ENCODE measurements at regions not wholly inside any gene's neighbourhood (a gene's known extent, or its start where the extent isn't known, plus 50 kb on each side); places are given as distances from the start of the nearest gene placed in this dataset.

DNA sequence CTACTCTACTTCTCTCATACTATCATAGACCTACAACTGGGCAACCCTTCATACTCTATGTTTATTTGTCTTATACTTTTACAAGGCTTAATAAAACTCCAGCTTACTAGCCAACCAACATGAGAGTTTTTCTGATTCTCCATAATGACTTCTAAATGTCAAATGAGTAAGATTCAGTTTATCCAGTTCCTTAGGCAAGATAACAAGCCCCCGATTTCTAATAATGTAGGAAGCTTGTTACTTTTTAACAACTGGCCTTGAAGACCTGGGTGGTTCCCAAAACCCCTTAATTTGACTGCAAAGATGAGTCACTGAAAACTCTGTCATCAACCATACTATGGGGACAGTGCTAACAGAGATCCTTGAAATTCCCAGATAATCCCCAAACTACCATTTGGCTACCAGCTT, 294.6 kb upstream of the ACTBL2 start:
- no peak for TF ChIP-seq EZH2 (IDR thresholded peaks at IDR 0.05)
- no peak for TF ChIP-seq POLR2AphosphoS5 (IDR thresholded peaks at IDR 0.05; ENCODE audit: borderline replicate concordance, low read depth, low read length)

Data from SK-N-MC (cell line).